ENCODE measurements at regions not wholly inside any gene's neighbourhood (a gene's known extent, or its start where the extent isn't known, plus 50 kb on each side); places are given as distances from the start of the nearest gene placed in this dataset.
A peak's percentile ranks its signal among the peaks of the same experiment; 100 is the strongest.

DNA sequence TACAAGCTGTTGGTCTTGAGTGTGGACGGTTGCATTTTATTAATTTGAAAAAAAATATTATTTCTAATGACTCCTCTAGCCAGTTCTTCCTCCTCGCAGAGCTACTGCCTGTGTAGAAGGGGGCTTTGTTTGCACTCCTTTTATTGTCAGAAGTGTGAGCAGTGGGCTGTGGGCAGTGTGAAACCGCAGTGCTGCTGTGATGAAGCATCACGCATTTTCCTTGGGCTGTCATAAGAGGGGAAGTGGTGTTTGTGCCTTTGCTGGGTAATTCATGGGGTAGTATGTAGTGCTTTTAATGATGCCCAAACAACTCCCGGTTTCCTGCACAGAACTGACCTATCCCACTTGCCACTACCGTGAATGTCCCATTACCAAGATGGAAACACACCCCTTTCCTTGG lies 357.3 kb downstream of the ZNF536 start:
- DNase-seq = no peak

GRCh38 chr19:30722761-30723160 lies 350.6 kb downstream of the ZNF536 start:
- DNase-seq = no peak

DNA sequence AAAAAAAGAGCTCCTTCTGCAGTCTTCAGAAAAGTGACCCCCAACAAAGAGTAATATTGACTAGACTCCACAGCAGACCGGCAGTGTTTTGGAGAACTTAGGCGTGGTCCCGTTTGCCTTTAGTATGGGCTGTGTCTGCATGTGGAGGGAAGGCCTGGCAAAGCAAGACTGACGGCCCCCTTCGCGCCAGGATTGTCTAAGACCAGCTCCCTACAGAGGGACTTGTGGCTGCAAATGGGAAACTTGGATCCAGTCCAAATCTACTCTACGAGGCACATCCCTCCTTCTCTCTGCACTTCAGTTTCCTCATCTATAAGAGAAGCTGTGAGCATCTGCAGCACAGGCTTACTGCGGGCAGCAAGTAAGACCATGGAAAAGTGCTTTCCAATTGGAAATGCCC lies 350.0 kb downstream of the ZNF536 start:
- DNase-seq = no peak

- peak; percentile 1 for DNase-seq
These were observed 347.8 kb downstream of the ZNF536 start for GRCh38 chr19:30719999-30720345.

GRCh38 chr19:30719189-30719998 lies 347.2 kb downstream of the ZNF536 start:
- DNase-seq = peak; percentile 44

- no peak for DNase-seq
These were observed 346.5 kb downstream of the ZNF536 start for GRCh38 chr19:30718707-30719106.

DNA sequence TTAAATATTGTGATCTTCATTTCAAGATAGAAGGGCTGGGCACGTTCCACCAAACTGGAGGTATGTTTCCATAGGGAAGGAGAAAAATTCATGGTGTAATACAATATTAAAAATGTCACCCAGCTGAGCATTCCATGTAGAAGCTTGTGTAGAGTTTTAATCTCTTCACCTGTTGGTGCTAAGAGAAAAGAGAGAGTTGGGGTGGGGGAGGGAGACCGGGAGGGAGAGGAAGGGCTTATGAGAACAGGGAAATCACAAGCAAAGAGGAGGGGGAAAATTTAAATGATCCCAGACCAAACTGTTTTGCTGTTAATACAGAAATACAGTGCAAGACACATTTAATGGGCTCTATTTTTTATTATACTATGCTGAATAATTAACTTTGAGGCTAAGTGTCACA lies 345.8 kb downstream of the ZNF536 start:
- DNase-seq = no peak

GRCh38 chr19:30717381-30717780 lies 345.2 kb downstream of the ZNF536 start:
- no peak for DNase-seq

- DNase-seq = no peak
These were observed 340.5 kb downstream of the ZNF536 start for GRCh38 chr19:30712431-30713337.

DNA sequence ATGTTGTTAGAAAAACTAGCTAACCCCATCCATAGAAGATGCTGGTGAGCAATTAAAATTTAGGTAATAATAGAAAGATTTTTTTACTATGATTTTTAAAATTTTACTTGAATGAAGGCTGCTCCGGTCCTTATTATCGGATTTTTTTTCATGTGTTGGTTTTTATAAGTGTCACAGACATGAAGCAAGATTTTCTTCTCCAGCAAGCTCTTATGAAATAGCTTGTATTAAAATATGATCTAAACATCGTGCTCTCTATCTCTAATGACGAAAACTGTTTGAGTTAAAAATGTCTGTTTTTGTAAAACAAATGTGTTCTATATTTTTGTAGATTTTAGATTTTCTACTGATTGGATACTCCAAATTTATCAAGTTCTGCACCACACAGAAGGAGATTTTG lies 339.6 kb downstream of the ZNF536 start:
- DNase-seq = no peak

- no peak for DNase-seq
These were observed 339.1 kb downstream of the ZNF536 start for GRCh38 chr19:30711296-30711695.

DNA sequence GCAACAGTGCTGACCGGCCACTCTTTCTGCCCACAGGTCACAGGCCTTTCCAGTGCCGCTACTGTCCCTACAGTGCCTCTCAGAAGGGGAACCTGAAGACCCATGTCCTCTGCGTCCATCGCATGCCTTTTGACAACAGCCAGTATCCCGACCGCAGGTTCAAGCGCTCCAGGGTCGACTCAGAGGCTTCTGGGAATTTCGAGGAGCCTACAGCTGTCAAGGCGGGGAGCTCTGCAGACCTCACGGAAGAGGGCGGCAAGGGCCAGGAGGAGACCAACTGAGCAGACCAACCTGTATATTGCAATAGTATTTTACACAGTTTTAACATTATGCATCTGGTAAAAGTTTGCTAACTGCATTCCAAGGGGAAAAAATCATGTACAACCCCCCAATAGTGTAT lies 338.5 kb downstream of the ZNF536 start:
- DNase-seq = no peak

- no peak for DNase-seq
These were observed 336.4 kb downstream of the ZNF536 start for GRCh38 chr19:30708416-30709178.

- no peak for DNase-seq
These were observed 332.7 kb downstream of the ZNF536 start for GRCh38 chr19:30704771-30705330.

DNA sequence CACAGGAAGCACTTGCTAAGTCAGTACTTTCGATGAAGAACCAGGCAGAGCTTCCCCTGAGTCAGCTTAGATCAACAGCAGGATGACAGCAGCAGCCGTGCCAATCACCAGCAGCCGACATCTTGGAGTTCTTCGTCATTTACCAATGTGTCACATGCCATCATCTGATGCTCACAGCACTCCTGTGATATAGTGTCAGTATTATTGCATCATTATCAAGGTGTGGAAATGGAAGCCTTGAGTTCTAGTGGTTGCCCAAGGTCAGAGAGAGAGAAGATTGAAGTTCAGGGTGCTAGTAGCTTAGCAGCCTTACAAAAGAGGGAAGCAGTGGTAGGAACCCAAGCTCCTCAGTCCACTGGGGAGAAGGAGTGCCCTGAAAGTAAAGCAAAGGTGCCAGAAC lies 331.5 kb downstream of the ZNF536 start:
- no peak for DNase-seq

- no peak for DNase-seq
These were observed 329.0 kb downstream of the ZNF536 start for GRCh38 chr19:30701178-30701577.

GRCh38 chr19:30699871-30700280 lies 327.7 kb downstream of the ZNF536 start:
- no peak for DNase-seq

GRCh38 chr19:30696514-30696913 lies 324.3 kb downstream of the ZNF536 start:
- peak; percentile 23 for DNase-seq

GRCh38 chr19:30695171-30695875 lies 323.1 kb downstream of the ZNF536 start:
- DNase-seq = no peak

DNA sequence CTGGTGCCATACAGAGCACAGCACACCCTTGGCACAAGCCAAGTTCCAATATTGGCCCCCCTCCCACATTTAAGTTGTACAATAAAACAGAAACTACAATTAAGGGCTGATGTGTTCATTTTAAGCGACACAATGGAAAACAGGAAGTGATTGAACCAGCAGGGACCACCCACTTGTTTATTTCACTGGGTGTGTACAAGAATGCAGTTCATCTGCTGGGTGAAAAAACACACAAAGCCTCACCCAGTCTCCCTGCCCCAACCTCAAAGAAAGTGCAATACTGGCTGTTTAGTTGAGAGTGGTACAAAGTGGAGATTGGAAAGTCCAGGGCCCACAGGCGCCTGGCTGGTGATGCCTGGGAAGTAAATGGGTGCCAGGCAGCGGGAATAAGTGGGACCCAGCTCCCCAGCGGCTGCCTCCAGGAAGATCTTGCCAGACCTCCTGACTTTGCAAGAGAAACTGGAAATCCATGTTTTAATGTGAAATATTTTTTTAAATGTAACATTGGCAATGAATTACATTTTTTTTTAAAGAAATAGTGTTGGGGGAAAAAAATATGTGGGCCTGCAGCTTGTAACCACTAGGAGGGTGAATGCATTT lies 322.1 kb downstream of the ZNF536 start:
- no peak for DNase-seq

DNA sequence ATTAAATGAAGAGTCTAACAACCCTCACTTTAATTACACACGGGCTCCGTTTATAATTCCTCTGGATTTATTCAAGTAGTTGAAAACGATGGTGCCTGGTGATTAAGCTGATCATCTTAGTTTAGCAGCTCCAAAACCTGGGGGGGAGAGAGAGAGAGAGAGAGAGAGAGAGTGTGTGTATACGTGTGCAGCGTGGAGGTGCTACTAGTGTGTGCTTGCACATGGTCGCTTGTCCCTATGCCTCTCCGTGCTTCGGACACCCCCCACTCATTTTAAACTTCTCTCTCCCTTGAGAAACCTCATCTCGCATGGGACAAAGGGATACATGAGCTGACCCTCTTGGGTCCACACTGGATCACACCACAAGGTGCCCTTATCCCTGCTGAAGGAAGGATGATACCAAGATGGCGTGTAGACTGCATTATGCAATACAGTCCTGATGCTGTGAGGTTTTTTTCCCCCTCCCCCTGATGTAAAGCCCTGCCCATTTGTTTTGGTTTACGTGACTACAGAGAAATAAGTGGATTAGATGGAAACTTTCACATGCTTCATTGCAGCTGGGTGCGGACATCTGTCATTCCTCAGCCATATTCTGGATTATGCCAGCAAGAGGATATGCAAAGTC lies 320.8 kb downstream of the ZNF536 start:
- no peak for DNase-seq
